ENCODE measurements at regions not wholly inside any gene's neighbourhood (a gene's known extent, or its start where the extent isn't known, plus 50 kb on each side); places are given as distances from the start of the nearest gene placed in this dataset.

DNA sequence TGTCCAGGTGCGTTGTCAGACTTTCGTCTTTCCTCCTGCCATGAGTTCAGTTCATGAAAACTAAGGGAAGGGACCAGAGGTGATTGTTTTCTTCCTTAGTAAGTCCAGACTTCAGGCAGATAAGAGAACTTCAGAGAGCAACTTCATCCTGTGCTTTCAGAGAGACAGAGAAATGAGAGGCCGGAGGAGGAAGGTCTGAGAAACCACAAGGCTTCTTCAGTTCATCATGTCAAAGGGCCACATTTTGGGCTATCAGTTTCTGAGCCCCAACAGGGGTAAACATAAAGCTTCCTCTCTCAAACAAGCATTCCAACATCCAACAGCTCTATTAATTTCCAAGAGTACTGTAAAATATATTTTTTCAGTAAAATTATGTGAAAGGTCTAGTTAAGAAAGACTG lies 668.4 kb upstream of the NRP1 start (continued):
- TF ChIP-seq, protein P1, sequence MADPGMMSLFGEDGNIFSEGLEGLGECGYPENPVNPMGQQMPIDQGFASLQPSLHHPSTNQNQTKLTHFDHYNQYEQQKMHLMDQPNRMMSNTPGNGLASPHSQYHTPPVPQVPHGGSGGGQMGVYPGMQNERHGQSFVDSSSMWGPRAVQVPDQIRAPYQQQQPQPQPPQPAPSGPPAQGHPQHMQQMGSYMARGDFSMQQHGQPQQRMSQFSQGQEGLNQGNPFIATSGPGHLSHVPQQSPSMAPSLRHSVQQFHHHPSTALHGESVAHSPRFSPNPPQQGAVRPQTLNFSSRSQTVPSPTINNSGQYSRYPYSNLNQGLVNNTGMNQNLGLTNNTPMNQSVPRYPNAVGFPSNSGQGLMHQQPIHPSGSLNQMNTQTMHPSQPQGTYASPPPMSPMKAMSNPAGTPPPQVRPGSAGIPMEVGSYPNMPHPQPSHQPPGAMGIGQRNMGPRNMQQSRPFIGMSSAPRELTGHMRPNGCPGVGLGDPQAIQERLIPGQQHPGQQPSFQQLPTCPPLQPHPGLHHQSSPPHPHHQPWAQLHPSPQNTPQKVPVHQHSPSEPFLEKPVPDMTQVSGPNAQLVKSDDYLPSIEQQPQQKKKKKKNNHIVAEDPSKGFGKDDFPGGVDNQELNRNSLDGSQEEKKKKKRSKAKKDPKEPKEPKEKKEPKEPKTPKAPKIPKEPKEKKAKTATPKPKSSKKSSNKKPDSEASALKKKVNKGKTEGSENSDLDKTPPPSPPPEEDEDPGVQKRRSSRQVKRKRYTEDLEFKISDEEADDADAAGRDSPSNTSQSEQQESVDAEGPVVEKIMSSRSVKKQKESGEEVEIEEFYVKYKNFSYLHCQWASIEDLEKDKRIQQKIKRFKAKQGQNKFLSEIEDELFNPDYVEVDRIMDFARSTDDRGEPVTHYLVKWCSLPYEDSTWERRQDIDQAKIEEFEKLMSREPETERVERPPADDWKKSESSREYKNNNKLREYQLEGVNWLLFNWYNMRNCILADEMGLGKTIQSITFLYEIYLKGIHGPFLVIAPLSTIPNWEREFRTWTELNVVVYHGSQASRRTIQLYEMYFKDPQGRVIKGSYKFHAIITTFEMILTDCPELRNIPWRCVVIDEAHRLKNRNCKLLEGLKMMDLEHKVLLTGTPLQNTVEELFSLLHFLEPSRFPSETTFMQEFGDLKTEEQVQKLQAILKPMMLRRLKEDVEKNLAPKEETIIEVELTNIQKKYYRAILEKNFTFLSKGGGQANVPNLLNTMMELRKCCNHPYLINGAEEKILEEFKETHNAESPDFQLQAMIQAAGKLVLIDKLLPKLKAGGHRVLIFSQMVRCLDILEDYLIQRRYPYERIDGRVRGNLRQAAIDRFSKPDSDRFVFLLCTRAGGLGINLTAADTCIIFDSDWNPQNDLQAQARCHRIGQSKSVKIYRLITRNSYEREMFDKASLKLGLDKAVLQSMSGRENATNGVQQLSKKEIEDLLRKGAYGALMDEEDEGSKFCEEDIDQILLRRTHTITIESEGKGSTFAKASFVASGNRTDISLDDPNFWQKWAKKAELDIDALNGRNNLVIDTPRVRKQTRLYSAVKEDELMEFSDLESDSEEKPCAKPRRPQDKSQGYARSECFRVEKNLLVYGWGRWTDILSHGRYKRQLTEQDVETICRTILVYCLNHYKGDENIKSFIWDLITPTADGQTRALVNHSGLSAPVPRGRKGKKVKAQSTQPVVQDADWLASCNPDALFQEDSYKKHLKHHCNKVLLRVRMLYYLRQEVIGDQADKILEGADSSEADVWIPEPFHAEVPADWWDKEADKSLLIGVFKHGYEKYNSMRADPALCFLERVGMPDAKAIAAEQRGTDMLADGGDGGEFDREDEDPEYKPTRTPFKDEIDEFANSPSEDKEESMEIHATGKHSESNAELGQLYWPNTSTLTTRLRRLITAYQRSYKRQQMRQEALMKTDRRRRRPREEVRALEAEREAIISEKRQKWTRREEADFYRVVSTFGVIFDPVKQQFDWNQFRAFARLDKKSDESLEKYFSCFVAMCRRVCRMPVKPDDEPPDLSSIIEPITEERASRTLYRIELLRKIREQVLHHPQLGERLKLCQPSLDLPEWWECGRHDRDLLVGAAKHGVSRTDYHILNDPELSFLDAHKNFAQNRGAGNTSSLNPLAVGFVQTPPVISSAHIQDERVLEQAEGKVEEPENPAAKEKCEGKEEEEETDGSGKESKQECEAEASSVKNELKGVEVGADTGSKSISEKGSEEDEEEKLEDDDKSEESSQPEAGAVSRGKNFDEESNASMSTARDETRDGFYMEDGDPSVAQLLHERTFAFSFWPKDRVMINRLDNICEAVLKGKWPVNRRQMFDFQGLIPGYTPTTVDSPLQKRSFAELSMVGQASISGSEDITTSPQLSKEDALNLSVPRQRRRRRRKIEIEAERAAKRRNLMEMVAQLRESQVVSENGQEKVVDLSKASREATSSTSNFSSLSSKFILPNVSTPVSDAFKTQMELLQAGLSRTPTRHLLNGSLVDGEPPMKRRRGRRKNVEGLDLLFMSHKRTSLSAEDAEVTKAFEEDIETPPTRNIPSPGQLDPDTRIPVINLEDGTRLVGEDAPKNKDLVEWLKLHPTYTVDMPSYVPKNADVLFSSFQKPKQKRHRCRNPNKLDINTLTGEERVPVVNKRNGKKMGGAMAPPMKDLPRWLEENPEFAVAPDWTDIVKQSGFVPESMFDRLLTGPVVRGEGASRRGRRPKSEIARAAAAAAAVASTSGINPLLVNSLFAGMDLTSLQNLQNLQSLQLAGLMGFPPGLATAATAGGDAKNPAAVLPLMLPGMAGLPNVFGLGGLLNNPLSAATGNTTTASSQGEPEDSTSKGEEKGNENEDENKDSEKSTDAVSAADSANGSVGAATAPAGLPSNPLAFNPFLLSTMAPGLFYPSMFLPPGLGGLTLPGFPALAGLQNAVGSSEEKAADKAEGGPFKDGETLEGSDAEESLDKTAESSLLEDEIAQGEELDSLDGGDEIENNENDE (IDR thresholded peaks at IDR 0.05; ENCODE audit: insufficient replicate concordance, low read length), result no peak
- TF ChIP-seq TAF1 (IDR thresholded peaks at IDR 0.05; ENCODE audit: low read depth, low read length) (no peak), TEAD4 (IDR thresholded peaks at IDR 0.05; ENCODE audit: low read depth, low read length) (no peak), RBBP5 (IDR thresholded peaks at IDR 0.05; ENCODE audit: borderline replicate concordance, low read depth, low read length) (no peak), SP2 (IDR thresholded peaks at IDR 0.05; ENCODE audit: low read length) (no peak), EP300 (IDR thresholded peaks at IDR 0.05; ENCODE audit: borderline replicate concordance in 1 of 2, low read depth in 2 of 2, low read length in 2 of 2) (no peak), ASH2L (IDR thresholded peaks at IDR 0.05; ENCODE audit: low read length) (no peak), SIRT6 (IDR thresholded peaks at IDR 0.05; ENCODE audit: low read length) (no peak), GABPA (IDR thresholded peaks at IDR 0.05; ENCODE audit: borderline replicate concordance, insufficient read depth, low read length) (no peak), SIN3A (conservative IDR thresholded peaks at IDR 0.05 in 1 of 2, IDR thresholded peaks at IDR 0.05 in 1 of 2; ENCODE audit: low read depth in 1 of 2, low read length in 2 of 2) (no peak)
- TF ChIP-seq, protein P2, sequence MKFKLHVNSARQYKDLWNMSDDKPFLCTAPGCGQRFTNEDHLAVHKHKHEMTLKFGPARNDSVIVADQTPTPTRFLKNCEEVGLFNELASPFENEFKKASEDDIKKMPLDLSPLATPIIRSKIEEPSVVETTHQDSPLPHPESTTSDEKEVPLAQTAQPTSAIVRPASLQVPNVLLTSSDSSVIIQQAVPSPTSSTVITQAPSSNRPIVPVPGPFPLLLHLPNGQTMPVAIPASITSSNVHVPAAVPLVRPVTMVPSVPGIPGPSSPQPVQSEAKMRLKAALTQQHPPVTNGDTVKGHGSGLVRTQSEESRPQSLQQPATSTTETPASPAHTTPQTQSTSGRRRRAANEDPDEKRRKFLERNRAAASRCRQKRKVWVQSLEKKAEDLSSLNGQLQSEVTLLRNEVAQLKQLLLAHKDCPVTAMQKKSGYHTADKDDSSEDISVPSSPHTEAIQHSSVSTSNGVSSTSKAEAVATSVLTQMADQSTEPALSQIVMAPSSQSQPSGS (IDR thresholded peaks at IDR 0.05; ENCODE audit: low read length), result no peak

All from H1 (cell line).